ES-I3 (cell line): ENCODE measurements at regions not wholly inside any gene's neighbourhood (a gene's known extent, or its start where the extent isn't known, plus 50 kb on each side); places are given as distances from the start of the nearest gene placed in this dataset.

Experiments used
- H3K36me3 ChIP-seq: 2 replicates; pipeline ENCODE4 v1.6.1; 2013; ENCODE audit warnings: mild to moderate bottlenecking, low read length, control low read depth, moderate library complexity; ENCODE audit not compliant: insufficient read depth
- H3K4me1 ChIP-seq: 2 replicates; pipeline ENCODE4 v1.6.1; 2013; ENCODE audit warnings: mild to moderate bottlenecking, control low read depth, low read length; ENCODE audit not compliant: insufficient read depth
- H3K9ac ChIP-seq: 2 replicates; pipeline ENCODE4 v1.6.1; 2013; ENCODE audit warnings: low read depth, mild to moderate bottlenecking, low read length, moderate library complexity
- H3K9me3 ChIP-seq: 2 replicates; pipeline ENCODE4 v1.6.1; 2013; ENCODE audit warnings: mild to moderate bottlenecking, low read length, moderate library complexity; ENCODE audit not compliant: control insufficient read depth, insufficient read depth

DNA sequence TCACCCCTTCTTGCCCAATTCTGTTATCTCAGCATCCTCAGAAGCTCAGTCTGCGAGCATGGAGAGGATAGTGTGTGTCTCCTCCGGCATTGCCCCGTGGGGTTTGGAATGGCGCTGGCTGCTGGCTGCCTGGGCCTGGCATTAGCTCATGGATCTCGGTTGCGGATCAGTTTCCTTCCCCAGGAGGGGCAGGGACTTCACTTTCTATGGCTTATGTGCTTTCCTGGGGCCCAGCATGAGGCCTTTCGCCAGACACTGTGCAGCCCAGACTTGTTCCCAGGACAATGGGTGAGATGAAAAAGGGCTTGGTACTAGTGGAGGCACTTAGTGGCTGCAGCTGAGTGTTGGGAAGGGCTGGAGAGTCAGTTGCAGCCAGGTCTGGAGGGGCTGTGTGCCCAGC lies 143.3 kb downstream of the GLI2 start:
- no peak overlapping the region for H3K9ac ChIP-seq
- H3K36me3 ChIP-seq = no peaks in the 10 kb centered on the region
- peaks cover 5% of the 10 kb centered on the region for H3K4me1 ChIP-seq
- H3K9me3 ChIP-seq = no peaks in the 10 kb centered on the region

DNA sequence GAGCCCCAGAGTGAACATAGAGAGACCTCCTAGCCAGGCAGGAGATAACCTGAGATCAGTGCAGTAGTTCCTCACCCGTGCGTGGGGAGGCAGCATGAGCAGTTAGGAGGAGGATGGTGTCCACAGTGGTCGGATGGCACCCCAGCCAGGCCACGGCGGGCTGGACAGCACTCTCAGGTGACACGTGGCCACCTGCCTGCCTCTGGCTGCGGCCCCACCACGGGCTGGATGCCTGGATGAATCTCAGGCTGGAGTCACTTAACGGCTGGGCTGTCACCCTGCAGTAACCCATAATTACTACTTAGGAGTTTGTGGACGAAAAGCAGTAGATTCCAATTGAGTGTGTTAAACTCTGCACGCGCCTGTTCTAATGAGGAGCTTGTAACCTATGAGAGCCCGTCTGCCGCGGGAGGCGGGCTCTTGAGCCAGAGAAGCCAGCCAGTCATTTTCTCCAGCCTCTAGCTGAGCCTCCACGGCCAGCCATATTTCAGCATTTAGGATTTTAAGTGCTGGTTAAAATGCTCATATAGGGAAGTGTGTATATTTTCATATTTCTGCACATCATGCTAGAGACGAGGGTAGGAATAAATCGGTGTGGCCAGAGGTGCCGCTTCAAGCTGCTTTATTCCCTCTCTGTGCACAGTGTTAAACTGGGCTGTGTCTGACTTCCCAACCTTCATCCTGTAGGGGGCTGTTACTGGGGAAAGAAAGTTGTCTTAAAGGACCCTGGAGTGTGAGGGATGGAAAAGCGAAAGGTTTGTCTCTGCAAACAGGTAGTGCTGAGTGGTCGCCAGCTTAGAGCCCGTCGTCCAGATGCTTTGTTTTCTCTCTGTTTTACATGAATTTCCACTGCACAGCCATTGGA lies 144.0 kb downstream of the GLI2 start:
- H3K9ac ChIP-seq = no peak overlapping the region
- H3K4me1 ChIP-seq = peaks cover 5% of the 10 kb centered on the region
- H3K36me3 ChIP-seq = no peaks in the 10 kb centered on the region
- H3K9me3 ChIP-seq = no peaks in the 10 kb centered on the region

DNA sequence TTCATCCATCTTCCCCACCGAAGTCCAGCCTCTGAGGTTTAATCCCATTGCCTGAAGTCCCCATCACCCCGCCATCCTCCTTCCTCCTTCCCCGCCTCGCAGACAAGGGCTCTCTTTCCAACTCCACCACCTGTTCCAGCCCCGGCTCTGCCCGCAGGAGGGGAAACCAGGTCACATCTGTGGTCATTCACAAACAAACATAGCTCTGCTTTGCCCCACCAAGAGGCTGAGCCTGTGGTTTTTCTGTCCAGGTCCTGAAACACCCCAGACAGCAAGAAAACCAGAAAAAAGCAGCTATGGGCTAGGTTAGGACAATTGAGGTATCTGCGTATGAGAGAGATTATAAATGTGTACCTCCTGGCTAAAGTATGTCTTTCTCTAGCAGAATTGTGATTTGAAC lies 144.7 kb downstream of the GLI2 start:
- H3K36me3 ChIP-seq = no peaks in the 10 kb centered on the region
- no peak overlapping the region for H3K9ac ChIP-seq
- H3K4me1 ChIP-seq = peaks cover 11% of the 10 kb centered on the region; the same call in 1 of the 2 replicates
- no peaks in the 10 kb centered on the region for H3K9me3 ChIP-seq

DNA sequence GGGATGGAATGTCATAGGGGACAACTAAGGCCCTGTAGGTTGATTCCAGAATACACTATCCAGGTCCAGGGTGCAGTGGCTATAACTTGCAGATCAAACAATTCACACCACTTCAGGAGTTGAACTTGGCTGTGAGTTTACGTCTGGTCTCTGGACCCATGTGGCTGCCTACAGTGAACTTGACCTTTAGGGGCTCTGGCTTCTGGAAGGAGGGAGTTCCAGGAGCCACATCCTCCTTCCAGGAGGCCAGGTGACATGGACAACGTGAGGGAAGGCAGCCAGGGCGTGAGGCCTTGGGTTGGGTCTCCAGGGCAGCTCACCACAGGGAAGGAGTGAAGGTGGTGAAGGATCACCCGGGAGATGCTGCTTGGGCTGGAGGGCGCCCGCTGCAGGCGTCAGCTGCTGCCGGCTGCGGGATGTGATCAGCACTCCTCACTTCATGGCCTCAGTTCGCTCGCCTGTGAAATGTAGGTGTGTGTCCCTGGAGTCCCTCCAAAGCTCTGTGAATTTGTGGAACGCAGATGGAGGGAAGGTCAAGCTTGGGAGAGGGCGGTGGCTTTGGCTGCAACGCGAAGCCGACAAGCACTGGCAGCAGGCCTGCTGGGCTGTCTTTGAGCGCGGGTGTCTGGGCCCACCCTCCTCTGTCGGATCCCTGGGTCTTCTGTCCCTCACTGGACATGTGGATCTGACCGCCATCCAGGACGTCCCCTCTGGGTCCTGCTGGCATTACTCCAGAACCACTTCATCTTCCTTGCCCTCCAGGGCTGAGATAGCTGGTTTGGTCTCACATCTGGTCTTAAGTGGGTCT lies 146.5 kb downstream of the GLI2 start:
- H3K9ac ChIP-seq = no peak overlapping the region
- no peaks in the 10 kb centered on the region for H3K9me3 ChIP-seq
- peaks cover 12% of the 10 kb centered on the region; the same call in 1 of the 2 replicates for H3K4me1 ChIP-seq
- no peaks in the 10 kb centered on the region for H3K36me3 ChIP-seq

DNA sequence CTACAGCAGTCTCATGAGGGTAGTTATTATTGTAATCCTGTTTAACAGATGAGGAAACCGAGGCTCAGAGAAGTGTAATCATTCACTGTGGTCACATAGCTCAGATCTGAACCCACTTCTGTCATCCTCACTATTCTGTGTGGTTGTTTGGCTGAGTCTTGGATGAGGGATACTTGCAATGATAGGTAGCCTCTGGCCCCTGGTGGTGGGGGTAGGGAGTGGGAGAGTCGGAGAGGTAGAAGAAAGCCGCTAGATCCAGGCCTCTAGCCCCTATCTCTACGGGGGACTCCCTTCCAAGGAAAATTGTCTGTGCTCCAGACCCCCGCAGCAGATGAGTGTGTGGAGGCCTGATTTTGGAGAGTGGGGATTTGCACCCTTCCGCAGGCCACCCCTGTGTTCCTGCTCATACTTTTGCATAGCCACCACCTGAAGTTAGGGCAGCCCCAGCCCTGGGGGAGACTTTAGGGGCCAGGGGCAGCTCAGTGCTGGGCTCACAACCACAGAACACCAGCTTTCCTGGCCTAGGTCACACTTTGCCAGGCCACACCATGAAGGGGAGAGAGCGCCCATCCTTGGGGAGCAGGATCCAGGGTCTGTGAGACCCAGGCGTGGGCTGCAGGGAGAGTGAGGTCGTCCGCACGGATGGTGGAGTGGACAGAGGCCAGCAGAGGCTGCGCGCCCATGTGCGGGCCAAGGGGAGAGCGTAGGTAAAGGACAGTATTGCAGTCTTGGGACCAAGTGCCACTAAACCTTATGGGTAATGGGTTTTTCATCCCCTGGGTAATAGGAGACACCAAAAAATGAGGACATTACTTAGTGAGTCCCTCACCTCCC lies 148.2 kb downstream of the GLI2 start:
- no peaks in the 10 kb centered on the region for H3K9me3 ChIP-seq
- no peak overlapping the region for H3K9ac ChIP-seq
- no peaks in the 10 kb centered on the region for H3K36me3 ChIP-seq
- H3K4me1 ChIP-seq = peaks cover 12% of the 10 kb centered on the region; the same call in 1 of the 2 replicates

DNA sequence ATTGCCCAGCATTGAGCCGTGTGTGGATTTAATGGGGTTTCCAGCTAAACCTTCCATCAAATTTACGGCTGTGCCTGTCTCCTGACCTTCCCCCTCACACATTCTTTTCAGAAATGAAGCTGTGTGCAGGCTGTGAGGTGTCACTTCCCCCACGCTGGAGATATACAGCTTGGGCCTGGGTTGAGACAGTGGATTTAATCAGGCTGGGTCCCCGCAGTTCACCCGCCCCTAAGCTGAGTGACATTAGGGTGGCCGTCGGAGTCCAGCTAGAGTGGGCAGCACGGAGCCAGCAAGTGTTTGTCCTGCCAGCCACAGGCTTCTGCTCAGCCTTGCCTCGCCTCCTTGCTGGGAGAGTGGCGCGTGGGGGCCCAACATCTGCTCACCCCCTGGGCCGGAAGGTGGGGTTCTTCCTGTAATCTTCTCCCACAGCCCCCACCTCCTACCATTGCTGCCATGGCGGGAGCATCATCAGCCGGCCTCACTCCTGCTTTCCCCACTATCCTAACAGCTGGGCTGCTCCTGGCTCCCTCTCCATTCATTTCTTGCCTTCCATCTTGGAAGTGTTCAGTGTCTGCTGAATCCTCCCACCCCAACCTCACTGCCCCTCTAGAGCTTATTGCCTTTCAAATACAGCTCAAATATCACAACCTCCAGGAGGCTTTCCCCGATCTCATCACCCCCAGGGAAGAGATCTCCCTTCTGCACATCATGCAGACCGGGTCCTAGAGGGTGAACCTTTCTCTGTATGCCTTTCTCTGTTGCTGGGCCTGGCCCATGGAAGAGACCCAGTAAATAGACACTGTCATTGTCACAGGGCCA lies 149.0 kb downstream of the GLI2 start:
- Histone ChIP-seq H3K36me3 (no peaks in the 10 kb centered on the region), H3K9me3 (no peaks in the 10 kb centered on the region), H3K9ac (no peak overlapping the region), H3K4me1 (peaks cover 9% of the 10 kb centered on the region; the same call in 1 of the 2 replicates)

DNA sequence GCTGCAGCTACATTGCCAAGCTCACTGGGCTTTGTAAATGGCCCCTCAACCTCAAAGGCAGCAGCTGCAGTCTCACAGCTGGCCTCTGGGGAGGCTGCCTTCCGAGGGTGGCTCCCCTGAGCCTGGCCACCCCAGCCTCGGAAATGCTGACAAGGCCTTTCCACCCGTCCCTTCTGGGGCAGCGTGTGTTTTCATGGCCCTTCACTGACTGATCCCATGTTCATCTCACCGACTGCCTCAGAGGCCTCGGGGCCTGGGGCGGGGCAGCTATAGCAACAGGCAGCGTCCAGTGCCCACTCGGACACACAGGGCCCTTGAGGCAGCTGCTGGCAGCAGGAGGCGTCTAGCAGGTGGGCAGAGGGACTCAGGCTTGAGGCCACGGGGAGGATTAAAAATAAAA lies 149.7 kb downstream of the GLI2 start:
- no peaks in the 10 kb centered on the region for H3K36me3 ChIP-seq
- no peak overlapping the region for H3K9ac ChIP-seq
- peaks cover 7% of the 10 kb centered on the region; the same call in 1 of the 2 replicates for H3K4me1 ChIP-seq
- no peaks in the 10 kb centered on the region for H3K9me3 ChIP-seq

DNA sequence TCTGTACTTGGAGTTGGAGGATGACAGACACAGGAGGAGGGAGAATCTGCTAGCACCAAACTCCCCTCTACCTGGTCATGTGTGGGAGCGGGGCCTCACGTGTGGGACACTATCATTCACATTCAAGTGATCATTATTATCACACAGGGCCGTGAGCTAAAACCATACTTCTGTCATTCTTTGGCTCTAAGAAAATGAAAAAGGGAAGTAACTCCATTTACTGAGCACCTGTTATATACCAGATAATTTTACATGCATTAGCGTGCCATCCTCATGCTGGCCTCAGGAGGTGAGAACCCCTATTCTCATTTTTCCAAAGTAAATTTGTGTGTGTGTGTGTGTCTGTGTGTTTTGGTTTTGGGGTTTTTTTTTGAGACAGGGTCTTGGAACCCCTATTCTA lies 150.1 kb downstream of the GLI2 start:
- Histone ChIP-seq H3K4me1 (peaks cover 7% of the 10 kb centered on the region; the same call in 1 of the 2 replicates), H3K36me3 (no peaks in the 10 kb centered on the region), H3K9me3 (no peaks in the 10 kb centered on the region), H3K9ac (no peak overlapping the region)

DNA sequence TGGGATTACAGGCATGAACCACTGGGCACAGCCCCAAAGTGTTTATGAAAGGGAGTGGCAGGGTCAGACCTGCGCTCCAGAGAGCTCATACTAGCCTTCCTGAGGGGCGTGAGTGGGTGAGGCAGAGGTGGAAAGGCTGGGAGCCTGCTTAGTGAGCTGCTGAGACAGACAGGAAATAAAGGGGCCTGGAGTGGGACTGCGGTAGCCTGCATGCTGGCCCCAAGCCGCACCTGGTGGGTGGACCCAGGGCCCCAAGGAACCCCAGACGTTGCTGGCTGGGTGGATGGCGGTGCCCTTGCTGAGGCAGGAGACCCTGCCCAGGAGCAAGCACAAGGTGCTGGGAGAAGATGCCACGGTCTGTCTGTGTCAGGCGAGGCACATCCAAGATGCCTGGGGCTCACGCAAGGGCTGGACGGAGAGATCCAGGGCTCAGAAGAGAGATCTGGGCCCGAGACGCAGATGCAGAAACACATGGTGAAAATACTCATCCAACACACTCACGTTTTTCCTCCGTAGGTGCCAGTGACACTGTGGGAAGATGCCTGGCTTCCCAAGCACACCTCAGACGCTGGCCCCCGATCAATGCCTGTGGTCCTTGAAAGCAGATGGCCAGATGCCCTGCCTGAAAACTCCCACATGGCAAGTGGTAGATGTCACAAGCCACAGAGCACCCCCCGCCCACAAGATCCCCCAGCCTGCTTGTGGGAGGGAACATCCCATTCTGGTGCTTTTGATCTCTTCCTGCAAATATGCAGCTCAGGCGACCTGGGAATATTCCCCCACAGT lies 151.1 kb downstream of the GLI2 start:
- peaks cover 7% of the 10 kb centered on the region; the same call in 1 of the 2 replicates for H3K4me1 ChIP-seq
- H3K9me3 ChIP-seq = no peaks in the 10 kb centered on the region
- no peak overlapping the region for H3K9ac ChIP-seq
- H3K36me3 ChIP-seq = no peaks in the 10 kb centered on the region

DNA sequence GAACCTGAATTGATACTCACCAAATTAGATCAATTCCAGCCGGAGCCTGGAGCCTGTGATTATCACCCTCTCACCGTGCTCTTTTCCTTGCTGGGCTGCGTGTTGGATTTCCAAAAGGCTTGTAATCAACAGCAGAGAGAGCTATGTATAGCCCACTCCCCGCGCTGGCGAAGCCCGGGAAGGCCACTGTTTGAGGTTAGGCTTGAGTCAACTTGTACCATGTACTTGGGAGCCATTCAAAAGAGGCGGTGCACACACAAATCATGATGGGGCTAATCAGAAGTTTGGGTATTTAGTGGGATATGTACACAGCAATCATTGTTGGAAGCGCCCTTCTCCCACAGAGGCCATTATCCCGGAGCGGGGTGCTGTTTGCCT lies 151.6 kb downstream of the GLI2 start:
- no peaks in the 10 kb centered on the region for H3K9me3 ChIP-seq
- no peaks in the 10 kb centered on the region for H3K36me3 ChIP-seq
- no peak overlapping the region for H3K9ac ChIP-seq
- H3K4me1 ChIP-seq = peaks cover 10% of the 10 kb centered on the region; the same call in 1 of the 2 replicates

DNA sequence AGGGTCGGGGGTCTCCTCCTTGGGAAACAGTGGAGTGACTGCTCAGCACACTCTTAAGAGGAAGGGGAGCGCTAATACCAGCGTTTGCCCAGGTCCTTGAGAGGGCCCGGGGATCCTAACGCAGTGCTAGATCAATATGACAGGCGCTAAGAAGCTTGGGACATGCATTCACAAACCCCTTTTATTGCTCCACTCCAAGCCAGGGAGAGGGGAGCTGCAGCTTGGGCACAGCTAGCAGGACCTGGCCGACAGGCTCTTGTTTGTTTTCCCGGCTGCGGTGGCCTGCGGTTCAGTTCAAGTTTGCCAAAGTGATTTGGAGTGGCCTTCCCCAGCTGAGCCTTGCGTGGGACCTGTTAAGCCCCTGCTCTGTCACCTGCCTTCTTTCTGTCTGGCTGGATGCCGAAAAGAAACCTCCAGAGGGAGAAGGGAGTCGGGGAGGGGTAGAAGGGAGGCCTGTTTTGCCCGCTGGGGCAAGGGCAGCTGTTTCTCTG lies 152.1 kb downstream of the GLI2 start:
- Histone ChIP-seq H3K36me3 (no peaks in the 10 kb centered on the region), H3K9ac (no peak overlapping the region), H3K4me1 (peaks cover 13% of the 10 kb centered on the region; the same call in 1 of the 2 replicates), H3K9me3 (no peaks in the 10 kb centered on the region)

DNA sequence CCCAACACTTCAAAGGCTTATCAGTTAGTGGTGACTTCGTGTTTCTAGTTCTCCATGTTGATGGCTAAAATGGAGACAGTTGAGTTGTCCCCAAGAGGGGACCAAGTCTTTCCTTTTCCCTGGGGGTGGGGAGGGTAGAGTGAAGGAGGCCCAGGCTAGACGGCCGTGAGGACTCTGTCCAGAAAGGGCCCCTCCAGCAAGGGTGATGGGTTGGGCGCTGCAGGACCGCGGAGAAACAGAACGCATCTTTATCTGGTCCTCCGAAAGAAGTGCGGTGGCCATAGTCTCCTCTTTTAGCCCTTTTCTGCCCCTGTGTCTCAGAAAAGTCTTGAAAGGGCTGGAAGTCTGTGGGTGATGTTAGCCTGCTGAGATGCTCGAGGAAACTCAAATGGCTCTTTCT lies 153.2 kb downstream of the GLI2 start:
- H3K4me1 ChIP-seq = peaks cover 20% of the 10 kb centered on the region; the same call in 1 of the 2 replicates
- no peaks in the 10 kb centered on the region for H3K36me3 ChIP-seq
- H3K9me3 ChIP-seq = no peaks in the 10 kb centered on the region
- no peak overlapping the region for H3K9ac ChIP-seq

DNA sequence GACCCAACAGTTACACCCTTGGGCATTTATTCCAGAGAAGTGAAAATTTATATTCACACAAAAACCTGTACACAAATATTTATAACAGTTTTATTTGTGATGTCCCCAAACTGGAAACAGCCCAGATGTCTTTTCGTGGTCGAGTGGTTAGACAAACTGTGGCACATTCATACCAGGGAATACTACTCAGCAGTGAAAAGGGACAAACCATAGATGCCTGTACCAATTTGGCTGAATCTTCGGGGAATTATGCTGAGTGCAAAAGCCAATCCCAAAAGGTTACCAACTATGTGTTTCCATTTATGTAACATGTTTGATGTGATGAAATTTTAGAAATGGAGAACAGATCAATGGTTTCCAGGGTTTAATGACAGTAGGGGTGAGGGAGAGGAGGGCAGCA lies 154.3 kb downstream of the GLI2 start:
- Histone ChIP-seq H3K36me3 (no peaks in the 10 kb centered on the region), H3K4me1 (peaks cover 25% of the 10 kb centered on the region; the same call in 1 of the 2 replicates), H3K9ac (no peak overlapping the region), H3K9me3 (no peaks in the 10 kb centered on the region)
